NCI-H2227 treated with DMSO at 0.1 percent for 48 hours (cell line): ENCODE measurements at regions not wholly inside any gene's neighbourhood (a gene's known extent, or its start where the extent isn't known, plus 50 kb on each side); places are given as distances from the start of the nearest gene placed in this dataset.

Experiments used
- DNase-seq: peaks from one replicate; lab custom pipeline; 2025; lab: John Stamatoyannopoulos, UW

- no peak for DNase-seq
These were observed 152.2 kb upstream of the NCKAP5 start for GRCh38 chr2:133720429-133720828.

- DNase-seq = no peak
These were observed 152.9 kb upstream of the NCKAP5 start for GRCh38 chr2:133721118-133721517.

DNA sequence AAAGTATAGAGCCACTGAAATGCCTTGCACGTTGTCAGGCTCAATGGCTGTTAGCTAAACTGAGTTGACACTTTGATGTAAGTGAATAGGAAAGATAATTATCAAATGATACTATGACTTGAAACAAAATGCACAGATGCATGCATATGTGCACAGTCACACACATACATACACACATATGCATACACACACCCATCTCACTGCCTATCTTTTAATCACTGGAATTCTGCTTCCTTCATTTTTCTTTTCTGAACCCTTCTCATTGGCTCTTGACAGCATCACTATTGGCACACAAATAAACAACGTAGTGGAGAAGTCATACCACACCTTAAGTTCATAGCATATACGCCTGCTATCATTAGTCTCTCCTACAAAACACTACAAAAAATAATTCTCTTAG, 154.9 kb upstream of the NCKAP5 start:
- no peak for DNase-seq

DNA sequence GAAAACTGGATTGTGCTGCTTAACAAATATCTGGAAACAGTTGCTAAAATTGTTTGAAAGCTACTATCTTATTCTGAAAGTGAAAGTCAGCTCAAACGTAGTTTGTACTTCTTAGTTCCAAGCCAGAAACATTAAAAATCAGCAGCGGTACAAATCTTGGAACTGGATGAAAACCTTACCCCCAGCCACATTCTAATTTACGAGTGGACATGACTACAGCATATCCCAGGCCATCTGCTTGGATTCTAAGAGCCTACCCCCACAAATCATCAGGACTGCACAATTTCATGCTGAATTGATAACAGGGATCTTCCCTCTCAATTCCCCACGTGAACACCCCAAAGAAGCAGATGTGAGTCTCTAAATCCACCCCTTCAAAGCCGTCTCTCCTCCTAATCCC, 158.7 kb upstream of the NCKAP5 start:
- DNase-seq = no peak

DNA sequence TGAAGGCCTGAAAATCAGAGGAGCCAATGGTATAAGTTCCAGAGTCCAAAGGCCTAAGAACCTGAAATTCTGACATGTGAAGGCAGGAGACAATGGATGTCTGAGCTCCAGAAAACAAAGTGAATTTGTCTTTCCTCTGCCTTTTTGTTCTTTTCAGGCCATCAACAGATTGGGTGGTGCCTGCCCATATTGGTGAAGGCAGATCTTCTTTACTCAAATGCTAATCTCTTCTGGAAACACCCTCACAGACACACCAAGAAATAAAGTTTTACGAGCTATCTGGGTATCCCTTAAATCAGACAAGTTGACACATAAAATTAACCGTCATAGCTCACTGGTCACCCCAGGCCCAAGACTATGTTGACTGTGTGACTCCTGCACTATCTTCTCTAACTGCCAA, 163.8 kb upstream of the NCKAP5 start:
- no peak for DNase-seq

GRCh38 chr2:133732982-133733900, 165.0 kb upstream of the NCKAP5 start:
- no peak for DNase-seq

DNA sequence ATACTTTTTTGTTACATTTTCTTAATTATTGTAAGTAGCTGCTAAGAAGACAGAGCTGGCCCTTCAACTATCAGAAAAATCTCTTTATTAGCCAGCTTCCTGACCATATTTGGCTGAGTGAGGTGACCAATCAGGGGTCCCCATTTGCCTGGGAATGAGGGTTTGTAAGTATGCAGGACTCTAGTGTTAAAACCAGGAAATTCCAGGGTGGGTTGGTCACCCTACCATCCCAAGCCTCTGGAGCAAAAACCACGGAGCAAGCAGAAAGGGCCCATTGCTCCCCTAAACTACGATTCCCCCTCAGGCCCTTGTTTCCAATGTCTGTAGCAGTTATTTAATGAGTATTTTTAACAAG, 165.6 kb upstream of the NCKAP5 start:
- DNase-seq = no peak

- DNase-seq = no peak
These were observed 166.6 kb upstream of the NCKAP5 start for GRCh38 chr2:133734716-133735495.

- DNase-seq = no peak
These were observed 168.4 kb upstream of the NCKAP5 start for GRCh38 chr2:133736674-133737073.

DNA sequence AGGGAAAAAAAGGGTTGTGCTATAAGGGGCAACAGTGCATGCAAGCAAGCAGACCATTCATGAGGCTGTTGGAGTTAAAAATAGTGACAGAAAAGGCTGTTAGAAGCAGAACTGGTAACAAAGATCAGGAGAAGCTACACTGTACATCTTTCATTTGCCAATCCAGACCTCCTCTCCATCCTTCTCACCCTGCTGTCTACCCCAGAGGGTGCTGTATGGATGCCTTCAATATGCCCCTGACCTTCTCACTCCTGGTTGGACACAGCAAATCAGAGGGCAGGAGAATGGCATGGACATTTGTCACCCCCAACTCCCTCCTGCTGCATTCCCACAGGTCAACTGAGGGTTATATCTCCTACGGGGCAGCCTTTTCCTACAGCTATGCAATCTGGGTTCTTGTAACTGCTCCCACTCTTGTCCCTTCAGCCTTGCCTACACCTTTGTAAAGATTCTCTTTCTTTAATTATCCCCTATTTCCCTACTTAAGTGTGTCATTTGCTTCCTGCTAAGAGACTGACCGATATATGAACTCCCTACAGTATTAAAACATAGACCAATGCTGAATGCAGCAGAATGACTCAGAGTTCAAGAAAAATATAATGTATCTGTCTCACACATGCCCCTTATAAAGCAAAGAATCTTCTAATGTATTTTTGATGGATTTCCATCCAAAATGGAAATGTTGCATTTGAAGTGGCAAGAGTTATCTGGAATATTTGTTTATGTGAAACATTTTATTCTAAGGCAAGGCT, 169.2 kb upstream of the NCKAP5 start:
- DNase-seq = no peak

DNA sequence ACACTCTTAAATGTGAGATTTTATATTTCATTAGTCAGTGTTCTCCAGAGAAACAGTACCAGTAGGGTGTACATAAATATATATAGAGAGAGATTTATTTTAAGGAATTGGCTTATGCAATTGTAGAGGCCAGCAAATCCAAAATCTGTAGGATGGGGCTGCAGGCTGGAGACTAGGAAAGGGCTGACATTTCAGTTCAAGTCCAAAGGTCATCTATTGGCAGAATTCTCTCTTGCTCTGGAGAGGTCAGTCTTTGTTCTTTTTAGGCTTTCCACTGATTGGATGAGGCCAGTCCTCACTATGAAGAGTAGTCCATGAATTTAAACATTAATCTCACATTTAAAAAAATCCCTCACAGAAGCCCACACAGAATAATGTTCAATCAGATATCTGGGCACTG, 170.8 kb upstream of the NCKAP5 start:
- DNase-seq = no peak

- DNase-seq = no peak
These were observed 172.2 kb upstream of the NCKAP5 start for GRCh38 chr2:133740500-133740899.

GRCh38 chr2:133748007-133748700, 179.9 kb upstream of the NCKAP5 start:
- no peak for DNase-seq

- no peak for DNase-seq
These were observed 185.4 kb upstream of the NCKAP5 start for GRCh38 chr2:133753665-133754064.

DNA sequence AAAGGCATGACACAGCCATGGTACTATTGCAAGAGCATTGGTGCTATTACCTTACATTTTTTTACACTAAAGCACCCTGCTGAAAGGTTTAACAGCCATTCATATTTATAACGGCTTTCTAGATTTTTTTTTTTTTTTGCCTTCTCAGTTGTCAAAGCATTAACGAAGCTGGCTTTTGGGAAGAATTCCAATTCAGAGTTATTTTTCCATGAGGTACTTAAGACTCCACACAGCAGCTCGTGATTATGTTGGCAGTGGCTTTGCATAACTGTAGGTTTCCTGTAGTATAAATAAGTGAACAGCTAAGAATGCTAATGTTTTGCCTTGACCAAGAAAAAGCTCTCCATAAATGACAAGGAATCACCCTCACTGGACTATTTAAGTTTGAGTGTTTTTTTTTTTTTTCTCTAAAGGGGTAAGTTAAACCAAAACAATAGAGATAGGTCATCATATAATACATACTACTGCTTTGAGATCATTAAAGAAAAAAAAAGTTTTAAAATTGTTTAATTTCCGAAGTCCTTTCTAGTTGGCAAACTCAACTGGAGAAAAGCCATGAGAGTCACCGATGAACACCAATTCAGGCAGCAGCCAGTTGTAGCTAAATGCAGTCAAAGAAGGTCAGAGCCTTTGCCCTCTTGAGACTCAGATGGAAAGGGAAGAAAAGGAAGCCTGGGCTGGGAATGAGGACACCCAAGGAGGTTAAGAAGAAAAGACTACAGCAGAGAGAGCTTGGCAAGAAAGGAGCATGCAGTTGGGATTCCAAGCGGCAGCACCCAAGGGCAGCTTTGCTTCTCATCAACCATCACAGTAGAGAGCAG, 187.4 kb upstream of the NCKAP5 start:
- no peak for DNase-seq

GRCh38 chr2:133756833-133757232, 188.6 kb upstream of the NCKAP5 start:
- DNase-seq = no peak

DNA sequence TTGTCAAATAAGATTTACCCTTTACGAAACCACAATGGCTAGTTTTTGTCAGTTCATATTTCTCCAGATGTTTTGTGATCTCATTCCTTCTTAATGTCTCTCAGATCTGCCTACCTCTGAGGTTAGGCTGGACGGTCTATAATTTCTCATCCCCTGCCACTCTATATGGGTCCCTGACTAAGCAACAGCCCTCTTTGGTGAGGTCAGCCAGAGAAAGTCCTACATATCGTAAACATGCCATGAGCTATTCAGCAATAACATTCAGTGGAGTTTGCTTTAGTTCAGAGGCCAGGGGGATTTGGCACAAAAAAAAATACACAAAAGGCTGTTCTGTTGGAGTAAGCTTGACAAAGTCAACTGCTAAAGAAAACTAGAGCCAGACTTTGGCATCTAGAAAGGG, 192.1 kb upstream of the NCKAP5 start:
- DNase-seq = no peak

DNA sequence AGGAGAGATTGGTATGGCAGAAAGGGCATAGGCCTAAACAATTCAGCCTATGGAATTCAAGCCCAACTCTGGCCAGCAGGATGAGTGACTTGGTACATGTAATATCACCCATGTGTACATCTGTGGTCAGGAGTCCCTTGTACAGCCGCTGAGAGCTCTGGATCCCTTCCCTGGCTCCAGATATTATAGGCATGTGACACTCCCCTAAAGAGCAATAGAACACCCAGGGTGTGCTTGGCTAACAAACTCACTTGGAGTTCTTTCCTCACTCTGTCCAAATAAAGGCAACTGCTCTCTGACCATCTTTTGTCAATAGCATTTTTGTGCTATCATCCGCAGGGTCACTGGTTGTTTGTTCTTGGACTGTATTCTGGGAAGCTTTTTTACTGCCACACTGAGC, 197.4 kb upstream of the NCKAP5 start:
- no peak for DNase-seq

DNA sequence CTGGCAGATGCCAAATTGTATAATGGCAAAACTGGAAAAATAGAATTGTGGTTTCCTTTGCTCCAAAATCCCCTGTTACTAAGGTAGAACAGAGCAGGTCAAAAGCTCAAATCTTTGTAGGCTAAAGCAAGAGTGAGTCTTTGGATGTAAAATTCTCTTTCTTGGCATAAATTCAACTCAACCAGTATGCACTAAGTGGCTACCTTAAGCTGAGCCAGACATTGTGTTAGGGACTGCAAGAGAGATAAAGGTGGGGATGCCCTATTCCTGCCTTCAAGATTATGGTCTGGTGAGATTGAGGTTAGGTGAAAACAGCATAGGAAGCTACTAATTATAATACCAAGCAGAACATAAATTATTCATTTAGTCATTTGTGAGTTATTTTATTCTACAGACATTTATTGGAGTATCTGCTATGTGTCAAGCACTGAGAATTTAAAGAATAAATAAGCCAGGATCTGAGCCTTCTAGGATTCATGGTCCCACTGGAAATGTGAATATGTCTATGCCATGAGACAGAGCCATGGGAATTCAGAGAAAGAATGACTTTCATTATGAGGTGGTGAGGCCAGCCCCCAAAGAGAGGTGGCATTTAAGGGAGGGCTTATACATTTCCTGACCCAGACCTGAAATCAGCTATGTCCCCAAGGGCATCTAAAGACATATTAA, 198.0 kb upstream of the NCKAP5 start:
- no peak for DNase-seq

DNA sequence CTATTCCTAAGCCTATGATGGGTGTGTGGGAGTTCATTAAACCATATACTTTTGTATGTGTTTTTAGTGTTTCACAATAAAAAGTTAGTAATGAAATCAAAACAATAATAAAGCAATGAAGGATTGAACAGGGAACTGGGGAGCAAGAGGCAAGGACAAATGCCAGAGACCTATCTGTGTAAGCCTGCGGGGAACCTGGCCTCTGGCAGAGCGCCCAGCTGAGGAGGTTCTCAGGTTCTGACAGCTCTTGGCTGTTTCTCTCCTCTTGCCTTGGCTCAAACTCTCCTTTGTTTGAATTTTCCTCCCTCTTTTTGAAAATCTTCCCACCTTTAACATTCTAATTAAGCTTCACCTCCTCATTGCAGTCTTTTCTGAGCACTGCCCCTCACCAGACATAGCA, 200.0 kb upstream of the NCKAP5 start:
- DNase-seq = no peak
